ENCODE measurements at regions not wholly inside any gene's neighbourhood (a gene's known extent, or its start where the extent isn't known, plus 50 kb on each side); places are given as distances from the start of the nearest gene placed in this dataset.

DNA sequence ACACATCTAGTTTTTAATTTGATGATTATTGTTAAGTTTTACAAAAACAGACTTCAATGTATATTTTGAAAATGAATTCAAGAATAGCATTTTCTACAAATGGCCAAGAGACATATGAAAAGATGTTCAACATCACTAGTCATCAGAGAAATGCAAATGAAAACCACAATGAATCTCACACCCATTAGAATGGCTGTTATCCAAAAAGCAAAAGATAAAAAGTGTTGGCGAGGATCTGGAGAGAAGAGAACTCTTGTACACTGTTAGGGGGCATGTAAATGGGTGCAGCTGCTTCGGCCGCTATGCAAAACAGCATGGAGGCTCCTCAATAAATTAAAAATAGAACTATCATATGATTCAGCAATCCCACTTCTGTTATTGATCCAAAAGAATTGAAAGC is 185.8 kb upstream of the CCN2 start:
- TF ChIP-seq POLR2A (IDR thresholded peaks at IDR 0.05; ENCODE audit: low read length): no peak
- TF ChIP-seq GATA1 (IDR thresholded peaks at IDR 0.05; ENCODE audit: low read depth, low read length): no peak

All from erythroblast (primary cell).